SW480 (cell line): ENCODE measurements at regions not wholly inside any gene's neighbourhood (a gene's known extent, or its start where the extent isn't known, plus 50 kb on each side); places are given as distances from the start of the nearest gene placed in this dataset.

Experiments used
- DNase-seq: peaks from one replicate; pipeline ENCODE4 v3.0.0-alpha.2; 2016; ENCODE audit warnings: low spot score

DNA sequence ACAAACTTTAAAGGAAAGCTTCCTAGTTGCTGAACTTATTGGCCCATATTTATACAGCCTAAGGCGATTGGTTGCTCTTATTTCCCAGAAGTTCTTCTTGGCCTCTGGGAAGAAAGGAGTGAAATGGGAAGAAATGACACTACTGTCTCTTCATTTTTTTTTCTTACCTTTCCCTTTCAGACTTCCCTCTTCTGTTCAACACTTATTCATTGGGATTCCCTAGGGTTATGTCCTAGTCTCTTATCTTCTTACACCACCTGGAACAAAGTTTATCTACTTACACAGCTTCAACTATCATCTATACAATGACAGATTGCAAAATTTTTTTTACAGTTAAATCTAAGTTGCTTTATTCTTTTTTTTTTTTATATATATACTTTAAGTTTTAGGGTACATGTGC, 68.0 kb downstream of the SNX12 start:
- no peak for DNase-seq

DNA sequence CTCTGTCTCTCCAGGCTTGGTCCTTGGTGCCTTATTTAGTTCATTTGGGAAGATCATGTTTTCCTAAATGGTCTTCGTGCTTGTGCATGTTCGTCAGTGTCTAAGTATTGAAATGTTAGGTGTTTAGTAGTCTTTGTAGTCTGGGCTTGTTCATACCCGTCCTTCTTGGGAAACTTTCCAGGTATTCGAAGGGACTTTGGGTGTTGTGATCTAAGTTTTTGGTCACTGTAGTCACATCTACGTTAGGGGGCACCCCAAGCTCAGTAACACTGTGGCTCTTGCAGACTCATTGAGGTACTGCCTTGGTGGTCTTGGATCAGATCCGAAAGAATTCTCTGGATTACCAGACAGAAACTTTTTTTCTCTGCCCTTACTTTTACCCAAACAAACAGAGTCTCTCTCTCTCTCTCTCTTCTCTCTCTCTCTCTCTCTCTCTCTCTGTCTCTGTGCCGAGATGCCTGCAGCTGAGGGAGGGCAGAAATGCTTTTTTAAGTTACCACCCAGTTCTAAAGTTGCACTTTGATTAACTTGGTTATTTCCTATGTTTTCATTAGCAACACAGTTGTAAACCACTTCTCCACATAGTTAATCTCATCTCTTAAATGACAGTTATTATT, 67.6 kb upstream of the SLC7A3 start:
- DNase-seq, result peak; percentile 18

DNA sequence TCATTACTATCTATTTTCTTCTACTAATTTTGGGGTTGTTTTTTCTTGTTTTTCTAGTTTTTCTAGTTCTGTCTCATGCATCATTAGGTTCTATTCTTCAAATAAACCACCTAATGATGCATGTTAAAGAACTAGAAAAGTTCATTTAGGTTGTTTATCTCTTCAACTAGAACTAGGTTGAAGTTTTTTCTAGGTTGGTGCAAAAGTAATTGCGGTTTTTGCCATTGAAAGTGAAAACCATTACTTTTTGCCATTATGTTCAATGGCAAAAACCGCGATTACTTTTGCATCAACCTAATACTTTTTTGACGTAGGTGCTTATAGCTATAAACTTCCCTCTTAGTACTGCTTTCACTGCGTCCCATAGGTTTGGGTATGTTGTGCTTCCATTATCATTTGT, 64.4 kb upstream of the SLC7A3 start:
- DNase-seq, result no peak

DNA sequence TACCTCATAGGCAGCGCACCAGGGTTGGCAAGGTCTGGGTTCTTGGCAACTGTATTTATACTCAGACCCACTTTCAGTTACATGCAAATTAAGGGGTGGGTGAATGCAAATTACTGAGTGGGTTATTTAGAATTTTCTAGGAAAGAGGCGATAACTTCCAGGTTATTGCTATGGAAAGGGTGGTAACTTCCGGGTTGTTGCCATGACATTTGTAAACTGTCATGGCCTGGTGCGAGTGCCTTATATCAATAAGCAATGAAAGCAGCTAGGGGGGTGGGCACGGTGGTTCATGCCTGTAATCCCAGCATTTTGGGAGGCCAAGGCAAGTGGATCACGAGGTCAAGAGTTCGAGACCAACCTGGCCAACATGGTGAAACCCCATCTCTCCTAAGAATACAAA, 57.5 kb upstream of the SLC7A3 start:
- no peak for DNase-seq
